CD14-positive monocyte (primary cell): ENCODE measurements at regions not wholly inside any gene's neighbourhood (a gene's known extent, or its start where the extent isn't known, plus 50 kb on each side); places are given as distances from the start of the nearest gene placed in this dataset.
"Not testable (repeated sequence)": the region's sequence is repeated elsewhere in the genome, so short reads cannot be mapped to it uniquely, and the experiment has no call there.

Experiments
- DNase-seq, 3 donors: peaks; one replicate each; pipeline ENCODE4 v3.0.0-alpha.2; 2011 to 2022
- H2AFZ ChIP-seq: 2 replicates; pipeline ENCODE4 v1.6.0; 2012; ENCODE audit warnings: mild to moderate bottlenecking, low read depth, low read length, inconsistent platforms; ENCODE audit not compliant: insufficient read depth, poor library complexity, severe bottlenecking
- H3K27ac ChIP-seq, 2 donors: 1 replicate in 1 of 2; 2 replicates in 1 of 2; pipeline ENCODE4 v1.5.1; 2012 to 2013; ENCODE audit warnings: low read length in 2 of 2, control low read depth in 1 of 2, inconsistent platforms in 1 of 2, low read depth in 1 of 2, mild to moderate bottlenecking in 1 of 2
- H3K27me3 ChIP-seq, 2 donors: one replicate each; pipeline versions ENCODE4 v1.6.0 to v1.6.1; 2011 to 2013; ENCODE audit warnings: low read length in 2 of 2; ENCODE audit not compliant: control insufficient read depth in 2 of 2, insufficient read depth in 2 of 2
- H3K36me3 ChIP-seq, 2 donors: replicated peaks in 1 of 2; 1 replicate in 1 of 2; 2 replicates in 1 of 2; pipeline versions ENCODE4 v1.5.1 to v1.6.1; 2012 to 2013; ENCODE audit warnings: low read length in 2 of 2, control low read depth in 1 of 2, inconsistent platforms in 1 of 2, mild to moderate bottlenecking in 1 of 2; ENCODE audit not compliant: insufficient read depth in 2 of 2, control insufficient read depth in 1 of 2
- H3K4me1 ChIP-seq, 2 donors: 1 replicate in 1 of 2; 2 replicates in 1 of 2; pipeline versions ENCODE4 v1.5.1 to v1.6.1; 2012 to 2013; ENCODE audit warnings: low read length in 2 of 2, control low read depth in 1 of 2, inconsistent platforms in 1 of 2, mild to moderate bottlenecking in 1 of 2, moderate library complexity in 1 of 2; ENCODE audit not compliant: insufficient read depth in 2 of 2, control insufficient read depth in 1 of 2
- H3K4me2 ChIP-seq: replicated peaks from 2 replicates; pipeline ENCODE3; 2012; ENCODE audit warnings: low read length, moderate library complexity, mild to moderate bottlenecking; ENCODE audit not compliant: poor library complexity, severe bottlenecking; ENCODE audit errors: extremely low read depth
- H3K4me3 ChIP-seq, 3 experiments: fragments of 200-600 bp in 1 of 3; sonication (generic) in 1 of 3; replicated peaks in 1 of 3; 1 replicate in 2 of 3; 2 replicates in 1 of 3; pipeline ENCODE4 v1.5.1; 2011 to 2013; ENCODE audit warnings: low read length in 3 of 3, mild to moderate bottlenecking in 3 of 3, control low read depth in 2 of 3, low read depth in 2 of 3, inconsistent platforms in 1 of 3, moderate library complexity in 1 of 3
- H3K79me2 ChIP-seq: 2 replicates; pipeline ENCODE4 v1.6.0; 2012; ENCODE audit warnings: mild to moderate bottlenecking, control low read depth, inconsistent platforms, low read length, moderate library complexity; ENCODE audit not compliant: insufficient read depth
- H3K9ac ChIP-seq: 2 replicates; pipeline ENCODE4 v1.6.0; 2017; ENCODE audit warnings: low read length, mild to moderate bottlenecking; ENCODE audit not compliant: insufficient read depth, poor library complexity, severe bottlenecking
- H3K9me3 ChIP-seq, 2 donors: replicated peaks in 1 of 2; 1 replicate in 1 of 2; 2 replicates in 1 of 2; pipeline versions ENCODE4 v1.5.1 to v1.6.1; 2012 to 2013; ENCODE audit warnings: low read length in 2 of 2, control low read depth in 1 of 2; ENCODE audit not compliant: control insufficient read depth in 1 of 2, insufficient read depth in 1 of 2
- H4K20me1 ChIP-seq: 2 replicates; pipeline ENCODE4 v1.6.0; 2012; ENCODE audit warnings: mild to moderate bottlenecking, low read length, control low read depth, moderate library complexity; ENCODE audit not compliant: insufficient read depth
- H3K27ac Mint-ChIP-seq, 7 donors: one replicate each; pipeline ENCODE4 v1.8.0; 2020; ENCODE audit warnings: mild to moderate bottlenecking in 7 of 7, mixed read lengths in 7 of 7, moderate library complexity in 6 of 7, inconsistent platforms in 2 of 7
- H3K27me3 Mint-ChIP-seq, 3 donors: one replicate each; pipeline ENCODE4 v1.8.0; 2021 to 2022; ENCODE audit warnings: low read depth in 3 of 3, mild to moderate bottlenecking in 3 of 3, mixed read lengths in 3 of 3, moderate library complexity in 3 of 3, inconsistent platforms in 1 of 3
- H3K36me3 Mint-ChIP-seq, 2 donors: one replicate each; pipeline ENCODE4 v1.8.0; 2020; ENCODE audit warnings: mixed read lengths in 2 of 2, inconsistent platforms in 1 of 2, mild to moderate bottlenecking in 1 of 2
- H3K4me1 Mint-ChIP-seq: one replicate; pipeline ENCODE4 v1.8.0; 2020; ENCODE audit warnings: mild to moderate bottlenecking, mixed read lengths
- H3K4me3 Mint-ChIP-seq, 2 donors: one replicate each; pipeline ENCODE4 v1.8.0; 2020; ENCODE audit warnings: mild to moderate bottlenecking in 2 of 2, mixed read lengths in 2 of 2, moderate library complexity in 1 of 2
- H3K9me3 Mint-ChIP-seq, 7 donors: one replicate each; pipeline ENCODE4 v1.8.0; 2020 to 2022; ENCODE audit warnings: mixed read lengths in 7 of 7, mild to moderate bottlenecking in 6 of 7, moderate library complexity in 6 of 7, inconsistent platforms in 2 of 7
- CTCF ChIP-seq: fragments of 200-600 bp; IDR thresholded peaks from one replicate; pipeline ENCODE4 v1.8.0; 2022; ENCODE audit warnings: antibody characterized with exemption, mild to moderate bottlenecking
- WGBS: methylation state at CpG from one replicate; pipeline ENCODE4 v1.1.5; 2013; ENCODE audit warnings: missing lambda C conversion rate; ENCODE audit not compliant: insufficient coverage; 5-methylcytosine and 5-hydroxymethylcytosine counted together
- intact Hi-C, 2 donors: fragments of 100-400 bp; cut with micrococcal nuclease; formaldehyde crosslinking; loops; one replicate each; pipeline versions ENCODE4 v1.15.0 to v1.15.1; 2023

GRCh38 chr5:62212648-62213047 is 93.4 kb upstream of the KIF2A start:
- no peaks in the 10 kb centered on the region for H3K4me1 Mint-ChIP-seq
- no peaks in the 10 kb centered on the region for H4K20me1 ChIP-seq
- no CpG with 5 or more reads among the region's 3 CpGs for WGBS
- H3K27ac ChIP-seq = no peak overlapping the region
- no peak overlapping the region for H3K27ac Mint-ChIP-seq
- no peak overlapping the region for H3K4me3 ChIP-seq
- intact Hi-C loops = no loop called here
- H2AFZ ChIP-seq = no peak overlapping the region
- H3K9ac ChIP-seq = no peak overlapping the region
- TF ChIP-seq CTCF = no peak
- H3K9me3 Mint-ChIP-seq = peaks cover 0 to 2% (median 0%) of the 10 kb centered on the region in 7 donors
- no peak overlapping the region for H3K4me3 Mint-ChIP-seq
- H3K36me3 Mint-ChIP-seq = no peaks in the 10 kb centered on the region
- no peaks in the 10 kb centered on the region for H3K4me1 ChIP-seq
- no peak overlapping the region for H3K4me2 ChIP-seq
- no peak for DNase-seq
- H3K79me2 ChIP-seq = no peaks in the 10 kb centered on the region
- no peaks in the 10 kb centered on the region for H3K36me3 ChIP-seq
- H3K27me3 ChIP-seq = no peaks in the 10 kb centered on the region
- H3K27me3 Mint-ChIP-seq = peaks cover 0 to 1% (median 0%) of the 10 kb centered on the region in 3 donors
- H3K9me3 ChIP-seq = no peaks in the 10 kb centered on the region

GRCh38 chr5:62214701-62215100 is 91.3 kb upstream of the KIF2A start:
- H3K4me2 ChIP-seq = no peak overlapping the region
- Mint-ChIP-seq H3K9me3 (peaks cover 0 to 2% (median 0%) of the 10 kb centered on the region in 7 donors), H3K4me3 (no peak overlapping the region), H3K36me3 (no peaks in the 10 kb centered on the region), H3K4me1 (no peaks in the 10 kb centered on the region), H3K27me3 (peaks cover 0 to 2% (median 0%) of the 10 kb centered on the region in 3 donors), H3K27ac (no peak overlapping the region)
- H3K27me3 ChIP-seq = no peaks in the 10 kb centered on the region
- no peaks in the 10 kb centered on the region for H3K4me1 ChIP-seq
- H4K20me1 ChIP-seq = no peaks in the 10 kb centered on the region
- H3K27ac ChIP-seq = no peak overlapping the region
- no peak for TF ChIP-seq CTCF
- H3K4me3 ChIP-seq = no peak overlapping the region
- no peaks in the 10 kb centered on the region for H3K9me3 ChIP-seq
- no peak overlapping the region for H3K9ac ChIP-seq
- no CpG with 5 or more reads among the region's 2 CpGs for WGBS
- no peak overlapping the region for H2AFZ ChIP-seq
- intact Hi-C loops = no loop called here
- H3K79me2 ChIP-seq = no peaks in the 10 kb centered on the region
- no peaks in the 10 kb centered on the region for H3K36me3 ChIP-seq
- no peak for DNase-seq

GRCh38 chr5:62216603-62217002 is 89.4 kb upstream of the KIF2A start:
- H3K4me2 ChIP-seq, H3K79me2 ChIP-seq, H3K27ac Mint-ChIP-seq, H3K27ac ChIP-seq, intact Hi-C loops, H3K4me1 ChIP-seq, H3K27me3 ChIP-seq, H3K27me3 Mint-ChIP-seq, H3K9me3 ChIP-seq, H4K20me1 ChIP-seq, H3K36me3 ChIP-seq, DNase-seq, H3K4me1 Mint-ChIP-seq, H2AFZ ChIP-seq, H3K36me3 Mint-ChIP-seq, H3K4me3 ChIP-seq, H3K9me3 Mint-ChIP-seq, H3K9ac ChIP-seq, H3K4me3 Mint-ChIP-seq: not testable (repeated sequence)
- WGBS = no CpG with 5 or more reads among the region's 5 CpGs

GRCh38 chr5:62217095-62217494 is 88.9 kb upstream of the KIF2A start:
- H3K36me3 Mint-ChIP-seq, H2AFZ ChIP-seq, H3K9me3 Mint-ChIP-seq, H3K27me3 Mint-ChIP-seq, H3K27me3 ChIP-seq, H3K4me3 ChIP-seq, DNase-seq, H3K4me1 Mint-ChIP-seq, H3K9ac ChIP-seq, H3K9me3 ChIP-seq, H3K27ac ChIP-seq, intact Hi-C loops, H3K79me2 ChIP-seq, H3K4me2 ChIP-seq, H4K20me1 ChIP-seq, H3K27ac Mint-ChIP-seq, H3K36me3 ChIP-seq, H3K4me3 Mint-ChIP-seq, H3K4me1 ChIP-seq: not testable (repeated sequence)
- WGBS = no CpG with 5 or more reads among the region's 1 CpG
